Testis (tissue), 2 donors: ENCODE measurements at regions not wholly inside any gene's neighbourhood (a gene's known extent, or its start where the extent isn't known, plus 50 kb on each side); places are given as distances from the start of the nearest gene placed in this dataset.
"Not testable (repeated sequence)": the region's sequence is repeated elsewhere in the genome, so short reads cannot be mapped to it uniquely, and the experiment has no call there.

Experiments used
- DNase-seq: peaks from one replicate; pipeline ENCODE4 v3.0.0-alpha.2; 2019
- H3K27ac ChIP-seq, 2 donors: fragments of 200-600 bp; sonication (generic); one replicate each; pipeline ENCODE4 v1.5.1; 2019
- H3K27me3 ChIP-seq: fragments of 200-600 bp; sonication (generic); one replicate; pipeline ENCODE4 v1.5.1; 2019
- H3K36me3 ChIP-seq: fragments of 200-600 bp; sonication (generic); one replicate; pipeline ENCODE4 v1.5.1; 2017; ENCODE audit warnings: low read depth; ENCODE audit errors: missing control alignments
- H3K4me1 ChIP-seq: fragments of 200-600 bp; sonication (generic); one replicate; pipeline ENCODE4 v1.5.1; 2019
- H3K4me3 ChIP-seq, 2 donors: fragments of 200-600 bp; sonication (generic); one replicate each; pipeline ENCODE4 v1.5.1; 2017 to 2019
- H3K9me3 ChIP-seq: fragments of 200-600 bp; sonication (generic); one replicate; pipeline ENCODE4 v1.5.1; 2017
- POLR2A ChIP-seq: fragments of 450-650 bp; IDR thresholded peaks from one replicate; pipeline ENCODE4 v1.6.1; 2017; ENCODE audit warnings: antibody characterized with exemption, mild to moderate bottlenecking, moderate library complexity
- WGBS, 2 donors: methylation state at CpG; one replicate each; pipeline ENCODE4 v1.1.5; 2018; 5-methylcytosine and 5-hydroxymethylcytosine counted together
- intact Hi-C: fragments of 100-400 bp; cut with DNase I; formaldehyde crosslinking; loops from one replicate; pipeline ENCODE4 v1.15.1; 2023; ENCODE audit warnings: low total_unique reads
- TF ChIP-seq, protein P1 (sequence below), 3 experiments: fragments of 450-650 bp in 2 of 3; fragments of 200-600 bp in 1 of 3; sonication (generic) in 1 of 3; IDR thresholded peaks; one replicate each; pipeline ENCODE4 v1.5.1; 2016 to 2019; ENCODE audit warnings: antibody characterized with exemption in 3 of 3, mild to moderate bottlenecking in 2 of 3, moderate library complexity in 1 of 3

DNA sequence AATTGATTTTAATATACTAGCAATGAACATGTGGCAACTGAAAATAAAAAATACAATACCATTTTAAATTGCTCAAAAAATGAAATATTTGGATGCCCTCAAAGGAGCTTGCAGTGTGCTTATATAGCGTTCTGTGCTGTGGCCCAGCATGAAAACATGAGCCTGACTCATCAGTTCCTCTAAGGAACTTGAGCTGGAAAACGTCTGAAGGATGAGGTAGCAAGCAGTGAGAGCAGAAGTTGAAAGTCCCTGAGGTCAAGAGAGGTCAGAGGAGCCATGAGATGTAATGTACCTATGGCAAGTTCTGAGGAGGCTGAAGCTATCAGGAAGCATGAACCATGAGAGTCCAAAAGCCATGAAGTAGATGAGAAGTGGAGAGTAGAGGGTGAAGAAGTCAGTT lies 59.7 kb downstream of the HMGB3 start:
- TF ChIP-seq, protein P1, sequence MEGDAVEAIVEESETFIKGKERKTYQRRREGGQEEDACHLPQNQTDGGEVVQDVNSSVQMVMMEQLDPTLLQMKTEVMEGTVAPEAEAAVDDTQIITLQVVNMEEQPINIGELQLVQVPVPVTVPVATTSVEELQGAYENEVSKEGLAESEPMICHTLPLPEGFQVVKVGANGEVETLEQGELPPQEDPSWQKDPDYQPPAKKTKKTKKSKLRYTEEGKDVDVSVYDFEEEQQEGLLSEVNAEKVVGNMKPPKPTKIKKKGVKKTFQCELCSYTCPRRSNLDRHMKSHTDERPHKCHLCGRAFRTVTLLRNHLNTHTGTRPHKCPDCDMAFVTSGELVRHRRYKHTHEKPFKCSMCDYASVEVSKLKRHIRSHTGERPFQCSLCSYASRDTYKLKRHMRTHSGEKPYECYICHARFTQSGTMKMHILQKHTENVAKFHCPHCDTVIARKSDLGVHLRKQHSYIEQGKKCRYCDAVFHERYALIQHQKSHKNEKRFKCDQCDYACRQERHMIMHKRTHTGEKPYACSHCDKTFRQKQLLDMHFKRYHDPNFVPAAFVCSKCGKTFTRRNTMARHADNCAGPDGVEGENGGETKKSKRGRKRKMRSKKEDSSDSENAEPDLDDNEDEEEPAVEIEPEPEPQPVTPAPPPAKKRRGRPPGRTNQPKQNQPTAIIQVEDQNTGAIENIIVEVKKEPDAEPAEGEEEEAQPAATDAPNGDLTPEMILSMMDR (IDR thresholded peaks at IDR 0.05): no peak
- TF ChIP-seq POLR2A: no peak
- 46 to 53% methylated on average over 2 of the region's 2 CpGs for WGBS, 2 donors

DNA sequence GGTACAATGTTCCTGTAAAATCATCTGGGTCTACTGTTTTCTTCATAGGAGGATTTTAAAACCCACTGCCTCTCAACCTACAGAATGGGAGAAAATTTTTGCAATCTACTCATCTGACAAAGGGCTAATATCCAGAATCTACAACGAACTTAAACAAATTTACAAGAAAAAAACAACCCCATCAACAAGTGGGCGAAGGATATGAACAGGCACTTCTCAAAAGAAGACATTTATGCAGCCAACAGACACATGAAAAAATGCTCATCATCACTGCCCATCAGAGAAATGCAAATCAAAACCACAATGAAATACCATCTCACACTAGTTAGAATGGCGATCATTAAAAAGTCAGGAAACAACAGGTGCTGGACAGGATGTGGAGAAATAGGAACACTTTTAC lies 83.2 kb downstream of the HMGB3 start:
- intact Hi-C loops, H3K27ac ChIP-seq, DNase-seq, H3K4me3 ChIP-seq, H3K27me3 ChIP-seq, H3K36me3 ChIP-seq, H3K9me3 ChIP-seq, H3K4me1 ChIP-seq: not testable (repeated sequence)
- WGBS, 2 donors: 75 to 100% methylated on average over 1 to 2 of the region's 3 CpGs

More for the DNA sequence above, 59.7 kb downstream of the HMGB3 start:
- no peak overlapping the region for H3K27ac ChIP-seq
- H3K9me3 ChIP-seq: no peaks in the 10 kb centered on the region
- DNase-seq: no peak
- H3K4me1 ChIP-seq: no peaks in the 10 kb centered on the region
- no peaks in the 10 kb centered on the region for H3K36me3 ChIP-seq
- H3K4me3 ChIP-seq: no peak overlapping the region
- intact Hi-C loops: no loop called here
- no peaks in the 10 kb centered on the region for H3K27me3 ChIP-seq

DNA sequence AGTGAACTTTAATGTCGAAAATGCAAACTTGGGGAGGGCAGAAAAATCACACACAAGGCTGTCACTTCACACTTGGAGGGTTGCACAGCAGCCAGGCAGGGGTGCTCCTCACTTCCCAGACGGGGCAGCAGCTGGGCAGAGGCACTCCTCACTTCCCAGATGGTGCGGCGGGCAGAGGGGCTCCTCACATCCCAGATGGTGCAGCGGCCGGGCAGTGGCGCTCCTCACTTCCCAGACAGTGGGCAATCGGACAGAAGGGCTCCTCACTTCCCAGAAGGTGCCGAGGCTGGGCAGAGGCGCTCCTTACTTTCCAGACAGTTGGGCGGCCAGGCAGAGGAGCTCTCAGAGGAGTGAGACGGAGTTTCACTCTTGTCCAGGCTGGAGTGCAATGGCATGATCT lies 90.6 kb downstream of the HMGB3 start:
- intact Hi-C loops: no loop called here
- Histone ChIP-seq H3K9me3 (no peaks in the 10 kb centered on the region), H3K27ac (no peak overlapping the region), H3K4me1 (no peaks in the 10 kb centered on the region), H3K4me3 (no peak overlapping the region), H3K27me3 (no peaks in the 10 kb centered on the region), H3K36me3 (no peaks in the 10 kb centered on the region)
- DNase-seq: no peak
- WGBS, 2 donors: 86% methylated on average over 4 of the region's 12 CpGs; no CpG with 5 or more reads in 1 of the 2 donors
- TF ChIP-seq, protein P1 (IDR thresholded peaks at IDR 0.05): no peak
- no peak for TF ChIP-seq POLR2A

DNA sequence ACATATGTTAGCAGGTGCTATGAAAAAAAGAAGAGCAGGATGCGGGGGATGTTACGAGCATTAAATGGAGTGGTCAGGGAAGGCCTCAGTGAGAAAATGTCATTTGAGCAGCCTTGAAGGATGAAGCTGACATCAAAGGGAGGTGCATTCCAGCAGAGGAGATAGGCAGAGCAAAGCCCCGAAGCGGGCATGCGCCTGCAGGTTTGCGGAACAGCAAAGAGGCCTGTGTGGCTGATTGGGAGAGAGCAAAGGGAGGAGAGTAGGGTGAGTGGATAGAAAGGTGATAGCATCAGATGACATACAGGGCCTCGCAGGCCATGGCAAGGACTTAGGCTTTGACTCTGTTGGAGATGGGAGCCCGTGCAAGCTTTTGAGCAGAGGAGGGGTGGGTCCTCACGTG lies 95.4 kb upstream of the GPR50 start:
- Histone ChIP-seq H3K36me3 (no peaks in the 10 kb centered on the region), H3K9me3 (no peaks in the 10 kb centered on the region), H3K4me1 (no peaks in the 10 kb centered on the region), H3K4me3 (no peak overlapping the region), H3K27me3 (no peaks in the 10 kb centered on the region), H3K27ac (no peak overlapping the region)
- WGBS, 2 donors: 53% methylated on average over 9 of the region's 9 CpGs
- intact Hi-C loops: loop anchor here (5.0 kb wide), 1 partner anchor 309 kb away; no protein-coding TSS in a partner anchor
- DNase-seq: no peak
- no peak for TF ChIP-seq POLR2A
- TF ChIP-seq, protein P1 (IDR thresholded peaks at IDR 0.05): no peak

DNA sequence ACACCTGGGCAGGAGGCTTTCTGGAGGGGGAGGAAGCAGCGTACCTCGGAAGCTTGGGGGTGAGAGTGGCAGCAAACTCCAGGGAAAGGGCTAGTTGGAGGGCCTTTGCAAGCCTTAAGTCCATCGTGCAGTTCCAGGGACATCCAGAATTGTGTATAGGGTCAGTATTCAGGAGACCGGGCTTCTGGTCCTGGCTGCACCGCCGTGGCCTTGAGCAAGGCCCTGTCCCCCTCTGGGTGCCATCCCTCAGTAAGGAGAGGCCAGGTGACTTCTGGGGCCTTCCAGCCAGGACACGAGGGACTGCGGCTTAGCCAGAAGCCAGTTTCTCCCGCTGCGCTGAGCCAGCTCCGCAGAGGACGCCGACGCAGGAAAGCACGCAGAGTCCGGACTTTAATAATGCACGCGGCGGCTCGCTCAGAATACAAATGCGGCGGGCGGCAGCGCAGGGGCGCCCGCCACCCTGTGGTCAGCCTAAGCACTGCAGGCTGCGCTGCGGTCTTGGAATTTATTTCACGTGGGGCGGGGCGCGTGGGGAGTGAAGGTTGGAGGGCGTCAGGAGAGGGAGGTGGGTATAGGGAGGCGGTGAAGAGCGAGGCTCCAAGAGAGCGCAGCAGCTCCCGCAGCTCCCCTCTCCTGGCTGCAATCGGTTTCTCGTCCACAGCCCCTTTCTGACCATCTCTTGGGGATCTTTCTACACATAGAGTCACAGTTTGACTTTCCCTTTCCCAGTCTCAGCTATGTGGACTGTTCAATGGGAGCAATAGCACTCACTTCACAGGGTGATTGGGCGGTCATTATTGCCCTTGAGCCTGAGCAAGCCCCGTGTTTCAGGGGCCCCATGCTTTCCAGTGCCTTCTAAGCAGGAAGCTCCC lies 94.1 kb upstream of the GPR50 start:
- no peak for TF ChIP-seq POLR2A
- TF ChIP-seq, protein P1 (IDR thresholded peaks at IDR 0.05): peak; percentile 77 to 91 (median 90)
- Histone ChIP-seq H3K4me1 (no peaks in the 10 kb centered on the region), H3K4me3 (no peak overlapping the region), H3K9me3 (no peaks in the 10 kb centered on the region), H3K27me3 (no peaks in the 10 kb centered on the region), H3K36me3 (no peaks in the 10 kb centered on the region), H3K27ac (no peak overlapping the region)
- peak; percentile 79 for DNase-seq
- 0 to 4% methylated on average over 4 to 40 of the region's 41 CpGs for WGBS, 2 donors
- intact Hi-C loops: loop anchor here (5.0 kb wide), 1 partner anchor 310 kb away; no protein-coding TSS in a partner anchor
